GM06990 (cell line): ENCODE measurements at regions not wholly inside any gene's neighbourhood (a gene's known extent, or its start where the extent isn't known, plus 50 kb on each side); places are given as distances from the start of the nearest gene placed in this dataset.

Experiments
- DNase-seq: peaks from one replicate; pipeline ENCODE4 v3.0.0-alpha.2; 2011; ENCODE audit not compliant: insufficient read length; ENCODE audit errors: extremely low read depth
- H3K27me3 ChIP-seq: replicated peaks from 2 replicates; pipeline ENCODE4 v1.6.0; 2011; ENCODE audit warnings: low read length; ENCODE audit not compliant: control insufficient read depth, insufficient read depth
- H3K36me3 ChIP-seq: 2 replicates; pipeline ENCODE4 v1.5.1; 2011; ENCODE audit warnings: low read length; ENCODE audit not compliant: control insufficient read depth, insufficient read depth
- H3K4me3 ChIP-seq: replicated peaks from 2 replicates; pipeline ENCODE4 v1.5.1; 2011; ENCODE audit warnings: low read depth, mild to moderate bottlenecking, control low read depth, low read length
- TF ChIP-seq, protein P1 (sequence below): IDR thresholded peaks from 2 replicates; pipeline ENCODE4 v1.5.1; 2011; ENCODE audit warnings: low read length, control low read depth, mild to moderate bottlenecking, inconsistent platforms; ENCODE audit not compliant: insufficient read depth, poor library complexity, severe bottlenecking

DNA sequence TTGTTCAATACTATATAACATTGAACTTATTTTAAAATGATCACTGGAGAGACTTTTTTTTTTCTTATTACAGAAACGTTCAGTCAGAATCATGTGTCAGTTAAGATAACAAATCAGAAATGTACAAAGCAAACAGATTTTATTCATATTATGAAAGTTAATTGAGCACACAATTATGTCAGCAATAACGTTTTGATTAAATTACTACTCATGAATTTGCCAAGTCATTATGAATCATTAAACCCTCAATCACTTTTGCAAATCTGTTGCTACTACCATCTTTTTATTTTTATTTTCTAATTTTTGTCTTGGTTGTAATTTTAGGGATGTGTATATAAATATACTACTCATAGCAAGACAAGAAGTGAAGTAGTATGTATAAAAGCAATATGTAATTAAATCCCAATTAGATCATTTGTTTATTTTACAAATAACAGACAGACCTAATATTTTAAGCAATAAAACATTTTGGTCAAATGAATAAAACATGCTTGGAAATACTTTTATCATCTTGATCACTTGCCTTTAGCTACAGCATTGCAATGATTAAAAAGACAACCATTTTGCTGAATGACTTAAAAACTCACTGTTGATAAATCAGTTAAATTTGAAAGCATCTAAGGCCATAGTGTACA lies 893.4 kb upstream of the MIR17HG start:
- DNase-seq, result no peak
- TF ChIP-seq, protein P1, sequence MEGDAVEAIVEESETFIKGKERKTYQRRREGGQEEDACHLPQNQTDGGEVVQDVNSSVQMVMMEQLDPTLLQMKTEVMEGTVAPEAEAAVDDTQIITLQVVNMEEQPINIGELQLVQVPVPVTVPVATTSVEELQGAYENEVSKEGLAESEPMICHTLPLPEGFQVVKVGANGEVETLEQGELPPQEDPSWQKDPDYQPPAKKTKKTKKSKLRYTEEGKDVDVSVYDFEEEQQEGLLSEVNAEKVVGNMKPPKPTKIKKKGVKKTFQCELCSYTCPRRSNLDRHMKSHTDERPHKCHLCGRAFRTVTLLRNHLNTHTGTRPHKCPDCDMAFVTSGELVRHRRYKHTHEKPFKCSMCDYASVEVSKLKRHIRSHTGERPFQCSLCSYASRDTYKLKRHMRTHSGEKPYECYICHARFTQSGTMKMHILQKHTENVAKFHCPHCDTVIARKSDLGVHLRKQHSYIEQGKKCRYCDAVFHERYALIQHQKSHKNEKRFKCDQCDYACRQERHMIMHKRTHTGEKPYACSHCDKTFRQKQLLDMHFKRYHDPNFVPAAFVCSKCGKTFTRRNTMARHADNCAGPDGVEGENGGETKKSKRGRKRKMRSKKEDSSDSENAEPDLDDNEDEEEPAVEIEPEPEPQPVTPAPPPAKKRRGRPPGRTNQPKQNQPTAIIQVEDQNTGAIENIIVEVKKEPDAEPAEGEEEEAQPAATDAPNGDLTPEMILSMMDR, result no peak
- H3K4me3 ChIP-seq, result no peak overlapping the region
- H3K27me3 ChIP-seq, result no peaks in the 10 kb centered on the region
- H3K36me3 ChIP-seq, result no peaks in the 10 kb centered on the region

DNA sequence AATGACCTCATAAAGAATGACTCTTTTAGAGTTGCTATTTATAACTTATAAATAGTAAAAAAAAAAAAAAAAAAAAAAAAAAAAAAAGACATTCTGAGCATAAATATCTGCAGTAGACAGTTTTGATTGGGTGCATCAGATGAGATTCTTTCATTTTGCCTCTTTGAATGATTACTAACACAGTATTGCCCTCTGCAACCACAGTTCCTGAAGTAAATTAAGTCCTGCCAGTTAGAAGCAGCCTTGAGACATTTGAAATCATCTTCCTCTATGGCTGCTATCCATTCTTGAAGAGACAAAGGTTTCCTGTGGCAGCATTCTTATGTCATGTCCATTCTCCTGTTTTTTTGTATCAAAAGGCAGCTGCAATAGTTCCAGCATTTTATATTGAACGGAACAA lies 892.4 kb upstream of the MIR17HG start:
- DNase-seq, result no peak
- H3K4me3 ChIP-seq, result no peak overlapping the region
- H3K36me3 ChIP-seq, result no peaks in the 10 kb centered on the region
- TF ChIP-seq, protein P1, result no peak
- no peaks in the 10 kb centered on the region for H3K27me3 ChIP-seq

DNA sequence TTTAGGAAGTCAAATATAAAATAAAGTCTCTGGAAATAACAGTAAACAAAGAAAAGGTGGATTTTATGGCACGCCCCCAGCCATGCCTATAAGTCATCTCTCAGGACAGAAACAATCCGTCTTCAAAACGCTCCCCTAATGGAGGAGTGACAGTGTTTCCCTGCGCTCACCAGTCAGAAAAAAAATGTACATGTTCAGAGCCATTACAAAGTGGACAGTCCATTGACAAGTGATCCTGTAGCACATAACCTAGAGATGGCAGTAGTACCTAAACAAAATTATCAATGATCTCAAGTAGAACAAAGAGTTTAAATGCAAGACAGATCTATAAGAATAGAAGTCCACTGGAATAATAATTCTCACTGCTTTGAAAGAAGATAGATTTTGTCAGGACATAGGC lies 891.7 kb upstream of the MIR17HG start:
- no peaks in the 10 kb centered on the region for H3K36me3 ChIP-seq
- no peaks in the 10 kb centered on the region for H3K27me3 ChIP-seq
- no peak overlapping the region for H3K4me3 ChIP-seq
- no peak for DNase-seq
- TF ChIP-seq, protein P1, result no peak

DNA sequence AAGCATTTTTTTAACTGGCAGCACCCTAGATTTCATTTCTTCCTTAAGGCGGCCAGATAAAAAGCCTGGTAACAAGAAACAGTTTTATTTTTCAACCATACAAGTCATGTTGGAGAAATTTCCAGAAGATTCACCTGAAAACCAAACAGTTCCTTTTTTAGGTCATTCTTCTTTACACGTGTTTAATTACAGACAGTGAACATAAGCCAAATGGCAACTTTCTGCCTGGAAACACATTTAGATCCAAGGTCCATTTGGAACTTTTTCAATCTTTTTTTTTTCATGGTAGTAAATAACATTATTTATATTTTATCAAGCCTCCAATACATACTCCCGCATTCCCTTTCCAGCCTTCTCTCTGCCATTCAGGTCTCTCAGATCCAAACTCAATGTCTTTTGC lies 886.1 kb upstream of the MIR17HG start:
- H3K36me3 ChIP-seq, result no peaks in the 10 kb centered on the region
- TF ChIP-seq, protein P1, result no peak
- DNase-seq, result no peak
- no peaks in the 10 kb centered on the region for H3K27me3 ChIP-seq
- no peak overlapping the region for H3K4me3 ChIP-seq

DNA sequence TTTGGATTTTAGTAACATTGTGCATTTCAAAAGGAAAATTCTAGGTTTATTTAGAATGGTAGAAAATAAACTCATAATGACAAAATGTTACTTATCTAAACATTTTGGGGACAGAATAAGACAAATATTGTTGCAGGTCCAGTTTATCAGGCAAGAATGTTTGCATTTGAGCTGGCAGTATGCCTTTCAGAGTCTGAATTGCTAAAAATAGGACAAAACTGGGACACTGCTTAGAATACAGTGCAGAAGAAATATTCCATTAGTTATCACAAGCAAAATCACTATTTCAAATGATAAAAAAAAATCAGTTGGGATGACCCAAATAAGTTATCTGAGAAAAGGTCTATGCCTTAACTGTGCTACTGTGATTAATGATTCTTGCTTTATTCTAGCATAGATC lies 870.3 kb upstream of the MIR17HG start:
- TF ChIP-seq, protein P1, result no peak
- H3K4me3 ChIP-seq, result no peak overlapping the region

DNA sequence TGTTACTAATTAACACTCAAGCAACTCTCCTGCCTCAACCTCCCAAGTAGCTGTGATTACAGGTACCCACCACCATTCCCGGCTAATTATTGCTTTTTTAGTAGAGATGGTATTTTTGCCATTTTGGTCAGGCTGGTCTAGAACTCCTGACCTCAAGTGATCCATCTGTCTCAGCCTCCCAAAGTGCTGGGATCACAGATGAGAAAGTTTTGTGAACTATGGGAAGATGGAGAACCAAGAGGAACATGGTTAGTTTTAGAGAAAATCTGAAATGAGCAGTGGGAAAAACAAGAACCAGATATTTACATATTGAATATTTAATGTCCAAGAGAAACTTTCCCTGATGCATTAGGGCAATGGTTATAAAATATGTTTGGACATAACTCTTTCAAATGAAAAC lies 863.6 kb upstream of the MIR17HG start:
- TF ChIP-seq, protein P1, result no peak
- H3K36me3 ChIP-seq, result no peaks in the 10 kb centered on the region
- no peaks in the 10 kb centered on the region for H3K27me3 ChIP-seq
- no peak overlapping the region for H3K4me3 ChIP-seq
- no peak for DNase-seq

More for the DNA sequence above, 870.3 kb upstream of the MIR17HG start:
- DNase-seq, result no peak
- Histone ChIP-seq H3K27me3 (no peaks in the 10 kb centered on the region), H3K36me3 (no peaks in the 10 kb centered on the region)
